HUES6 (cell line): ENCODE measurements at regions not wholly inside any gene's neighbourhood (a gene's known extent, or its start where the extent isn't known, plus 50 kb on each side); places are given as distances from the start of the nearest gene placed in this dataset.

Experiments
- H3K27ac ChIP-seq: 2 replicates; pipeline ENCODE4 v1.7.0; 2013; ENCODE audit warnings: low read depth, mild to moderate bottlenecking, low read length, inconsistent platforms
- H3K27me3 ChIP-seq: 2 replicates; pipeline ENCODE4 v1.6.1; 2013; ENCODE audit warnings: low read length; ENCODE audit not compliant: control insufficient read depth, insufficient read depth
- H3K36me3 ChIP-seq: 2 replicates; pipeline ENCODE4 v1.6.1; 2013; ENCODE audit warnings: low read length; ENCODE audit not compliant: control insufficient read depth, insufficient read depth
- H3K4me1 ChIP-seq: 2 replicates; pipeline ENCODE4 v1.6.1; 2013; ENCODE audit warnings: low read length; ENCODE audit not compliant: control insufficient read depth, insufficient read depth
- H3K4me3 ChIP-seq: 2 replicates; pipeline ENCODE4 v1.5.1; 2013; ENCODE audit warnings: low read depth, low read length
- H3K9ac ChIP-seq: one replicate; pipeline ENCODE4 v1.6.1; 2013; ENCODE audit warnings: mild to moderate bottlenecking, low read length
- H3K9me3 ChIP-seq: 2 replicates; pipeline ENCODE4 v1.6.1; 2013; ENCODE audit warnings: low read depth, low read length; ENCODE audit not compliant: control insufficient read depth, insufficient read depth

- H3K36me3 ChIP-seq: no peaks in the 10 kb centered on the region
- H3K9ac ChIP-seq: no peak overlapping the region
- H3K4me1 ChIP-seq: peaks cover 10% of the 10 kb centered on the region; the same call in 1 of the 2 replicates
- no peak overlapping the region for H3K4me3 ChIP-seq
- no peaks in the 10 kb centered on the region for H3K9me3 ChIP-seq
- H3K27ac ChIP-seq: no peak overlapping the region
- no peaks in the 10 kb centered on the region for H3K27me3 ChIP-seq
Observed at GRCh38 chr1:193545171-193545570, 358.8 kb upstream of the B3GALT2 start.

GRCh38 chr1:193543259-193543658 lies 356.8 kb upstream of the B3GALT2 start:
- H3K27ac ChIP-seq: no peak overlapping the region
- no peaks in the 10 kb centered on the region for H3K36me3 ChIP-seq
- no peak overlapping the region for H3K4me3 ChIP-seq
- H3K9ac ChIP-seq: no peak overlapping the region
- no peaks in the 10 kb centered on the region for H3K9me3 ChIP-seq
- H3K27me3 ChIP-seq: no peaks in the 10 kb centered on the region
- H3K4me1 ChIP-seq: peaks cover 10% of the 10 kb centered on the region; the same call in 1 of the 2 replicates

- H3K4me3 ChIP-seq: no peak overlapping the region
- H3K4me1 ChIP-seq: peaks cover 10% of the 10 kb centered on the region; the same call in 1 of the 2 replicates
- H3K36me3 ChIP-seq: no peaks in the 10 kb centered on the region
- H3K27me3 ChIP-seq: no peaks in the 10 kb centered on the region
- no peak overlapping the region for H3K27ac ChIP-seq
- no peak overlapping the region for H3K9ac ChIP-seq
- H3K9me3 ChIP-seq: no peaks in the 10 kb centered on the region
Observed at GRCh38 chr1:193542690-193543089, 356.3 kb upstream of the B3GALT2 start.

GRCh38 chr1:193540511-193540910 lies 354.1 kb upstream of the B3GALT2 start:
- no peak overlapping the region for H3K9ac ChIP-seq

GRCh38 chr1:193539731-193540459 lies 353.5 kb upstream of the B3GALT2 start:
- Histone ChIP-seq H3K27ac (no peak overlapping the region), H3K4me3 (no peak overlapping the region), H3K36me3 (no peaks in the 10 kb centered on the region), H3K9ac (no peak overlapping the region), H3K9me3 (no peaks in the 10 kb centered on the region), H3K27me3 (no peaks in the 10 kb centered on the region), H3K4me1 (peaks cover 10% of the 10 kb centered on the region; the same call in 1 of the 2 replicates)

More at GRCh38 chr1:193540511-193540910, 354.1 kb upstream of the B3GALT2 start:
- Histone ChIP-seq H3K9me3 (no peaks in the 10 kb centered on the region), H3K4me1 (peaks cover 10% of the 10 kb centered on the region; the same call in 1 of the 2 replicates), H3K27ac (no peak overlapping the region), H3K4me3 (no peak overlapping the region), H3K36me3 (no peaks in the 10 kb centered on the region), H3K27me3 (no peaks in the 10 kb centered on the region)

GRCh38 chr1:193538680-193539079 lies 352.3 kb upstream of the B3GALT2 start:
- H3K27ac ChIP-seq: no peak overlapping the region
- H3K27me3 ChIP-seq: no peaks in the 10 kb centered on the region
- H3K4me1 ChIP-seq: peaks cover 9% of the 10 kb centered on the region; the same call in 1 of the 2 replicates
- H3K4me3 ChIP-seq: no peak overlapping the region
- no peaks in the 10 kb centered on the region for H3K36me3 ChIP-seq
- no peaks in the 10 kb centered on the region for H3K9me3 ChIP-seq
- H3K9ac ChIP-seq: no peak overlapping the region

- Histone ChIP-seq H3K9ac (no peak overlapping the region), H3K27me3 (no peaks in the 10 kb centered on the region), H3K9me3 (no peaks in the 10 kb centered on the region), H3K4me3 (no peak overlapping the region), H3K36me3 (no peaks in the 10 kb centered on the region), H3K27ac (no peak overlapping the region), H3K4me1 (peaks cover 4% of the 10 kb centered on the region; the same call in 1 of the 2 replicates)
Observed at GRCh38 chr1:193538003-193538354, 351.6 kb upstream of the B3GALT2 start.

- Histone ChIP-seq H3K27ac (no peak overlapping the region), H3K36me3 (no peaks in the 10 kb centered on the region), H3K9ac (no peak overlapping the region), H3K27me3 (no peaks in the 10 kb centered on the region), H3K4me3 (no peak overlapping the region), H3K9me3 (no peaks in the 10 kb centered on the region), H3K4me1 (no peaks in the 10 kb centered on the region)
Observed at GRCh38 chr1:193537266-193538002, 351.0 kb upstream of the B3GALT2 start.

GRCh38 chr1:193533853-193534252 lies 347.4 kb upstream of the B3GALT2 start:
- no peak overlapping the region for H3K27ac ChIP-seq
- no peaks in the 10 kb centered on the region for H3K9me3 ChIP-seq
- H3K27me3 ChIP-seq: no peaks in the 10 kb centered on the region
- H3K4me3 ChIP-seq: no peak overlapping the region
- no peak overlapping the region for H3K9ac ChIP-seq
- no peaks in the 10 kb centered on the region for H3K36me3 ChIP-seq
- H3K4me1 ChIP-seq: no peaks in the 10 kb centered on the region

- Histone ChIP-seq H3K4me3 (no peak overlapping the region), H3K27ac (no peak overlapping the region), H3K36me3 (no peaks in the 10 kb centered on the region), H3K9me3 (peaks cover 3% of the 10 kb centered on the region; the same call in 1 of the 2 replicates), H3K27me3 (no peaks in the 10 kb centered on the region), H3K9ac (no peak overlapping the region), H3K4me1 (no peaks in the 10 kb centered on the region)
Observed at GRCh38 chr1:193525917-193526710, 339.7 kb upstream of the B3GALT2 start.
